Activated T-cell treated with anti-CD3 and anti-CD28 coated beads for 48 hours (primary cell): ENCODE measurements at regions not wholly inside any gene's neighbourhood (a gene's known extent, or its start where the extent isn't known, plus 50 kb on each side); places are given as distances from the start of the nearest gene placed in this dataset.

Source experiments
- DNase-seq: peaks from one replicate; pipeline ENCODE4 v3.0.0-alpha.2; 2020; ENCODE audit warnings: low read depth

DNA sequence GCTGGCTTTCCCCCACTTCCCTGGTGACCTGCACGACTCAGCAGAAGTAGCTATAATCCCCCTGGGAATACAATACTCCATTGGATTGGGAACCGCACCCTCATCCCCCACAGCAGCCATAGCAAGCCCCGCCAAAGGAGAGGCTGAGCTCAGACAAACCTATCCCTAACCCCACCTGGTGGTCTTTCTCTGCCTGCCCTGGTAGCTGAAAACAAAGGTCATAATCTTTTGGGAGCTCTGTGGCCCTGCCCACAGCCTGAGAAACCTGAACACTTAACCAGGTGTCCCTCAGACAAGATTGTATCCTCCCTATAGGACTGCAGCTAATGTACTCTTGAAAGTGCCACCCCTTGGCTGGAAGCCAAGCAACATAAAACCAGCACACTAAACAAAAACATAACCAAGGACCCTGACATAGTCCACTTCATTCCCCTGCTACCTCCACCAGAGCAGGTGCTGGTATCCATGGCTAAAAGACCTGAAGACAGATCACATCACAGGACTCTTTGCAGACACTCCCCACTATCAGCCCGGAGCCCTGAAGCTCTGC lies 71.6 kb upstream of the RUNX1 start:
- DNase-seq = no peak

DNA sequence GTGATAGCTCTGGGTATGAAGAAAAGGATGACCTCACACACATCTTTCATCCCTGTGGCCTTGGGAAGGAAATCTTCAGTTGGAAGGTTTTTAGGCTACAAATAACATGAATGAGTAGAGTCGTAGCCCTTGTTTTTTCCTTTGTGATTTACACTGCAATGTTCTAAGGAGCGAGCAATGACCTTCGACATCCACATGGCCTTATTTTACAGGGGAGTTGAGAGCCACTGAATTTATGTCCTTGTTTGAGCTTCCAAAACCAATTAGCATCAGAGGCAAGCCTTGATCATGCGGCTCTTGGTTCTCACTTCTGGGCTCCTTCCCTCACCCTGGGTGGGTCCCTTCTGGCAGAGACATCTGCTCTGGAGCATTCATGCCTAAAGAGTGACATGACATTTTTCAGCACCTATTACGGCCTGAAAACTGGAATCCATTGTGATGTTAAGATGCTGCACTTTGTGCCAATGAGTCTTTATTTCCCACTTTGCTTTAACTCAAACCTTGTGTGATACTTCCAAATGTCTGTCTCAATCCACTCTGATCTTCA lies 70.5 kb upstream of the RUNX1 start:
- no peak for DNase-seq

- no peak for DNase-seq
Measured at GRCh38 chr21:35116777-35117176, 67.7 kb upstream of the RUNX1 start.

DNA sequence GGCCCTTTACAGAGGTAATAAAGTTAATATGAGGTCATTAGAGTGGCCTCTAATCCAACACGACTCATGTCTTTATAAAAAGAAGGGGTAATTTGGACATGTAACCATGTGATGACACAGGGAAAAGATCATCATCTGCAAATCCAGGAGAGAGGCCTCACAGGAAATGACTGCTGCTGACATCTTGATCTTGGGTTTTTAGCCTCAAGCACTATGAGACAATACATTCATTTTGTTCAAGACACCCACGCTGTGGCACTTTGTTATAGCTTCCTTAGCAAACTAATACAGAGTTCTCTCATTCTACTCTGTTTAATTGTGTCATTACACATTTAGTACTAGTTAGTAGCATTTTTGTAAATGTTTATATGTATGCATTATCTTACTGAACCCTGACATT lies 64.0 kb upstream of the RUNX1 start:
- no peak for DNase-seq

DNA sequence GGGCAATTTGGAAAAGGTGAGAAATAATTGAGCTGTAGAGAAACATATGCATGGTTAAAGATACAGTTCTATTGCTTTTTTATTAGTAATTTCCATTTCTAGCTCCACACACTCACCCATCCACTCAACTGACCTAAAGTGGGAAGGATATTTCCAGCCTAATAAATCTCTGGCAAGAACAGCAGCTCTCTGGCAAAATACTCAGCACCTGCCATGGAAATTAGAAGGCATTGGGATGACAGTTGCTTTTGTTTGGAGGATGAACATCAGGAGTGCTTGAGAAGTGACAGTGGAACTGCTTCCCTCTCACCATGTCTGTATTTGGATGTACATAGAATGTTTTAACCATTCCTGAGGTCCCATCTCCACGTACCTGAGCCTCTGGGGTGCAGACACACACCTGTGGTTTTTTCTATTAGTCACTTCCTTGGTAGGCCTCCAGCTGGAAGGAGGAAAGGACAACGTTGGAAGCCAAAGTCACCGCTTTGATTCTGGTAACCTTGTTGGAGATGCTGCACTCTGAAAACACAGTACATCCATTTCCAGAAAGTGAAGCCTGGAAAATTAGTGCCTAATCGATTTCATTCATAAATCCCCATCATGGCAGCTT lies 62.3 kb upstream of the RUNX1 start:
- DNase-seq = no peak

GRCh38 chr21:35108887-35109286 lies 59.8 kb upstream of the RUNX1 start:
- no peak for DNase-seq

GRCh38 chr21:35107520-35107919 lies 58.4 kb upstream of the RUNX1 start:
- no peak for DNase-seq

DNA sequence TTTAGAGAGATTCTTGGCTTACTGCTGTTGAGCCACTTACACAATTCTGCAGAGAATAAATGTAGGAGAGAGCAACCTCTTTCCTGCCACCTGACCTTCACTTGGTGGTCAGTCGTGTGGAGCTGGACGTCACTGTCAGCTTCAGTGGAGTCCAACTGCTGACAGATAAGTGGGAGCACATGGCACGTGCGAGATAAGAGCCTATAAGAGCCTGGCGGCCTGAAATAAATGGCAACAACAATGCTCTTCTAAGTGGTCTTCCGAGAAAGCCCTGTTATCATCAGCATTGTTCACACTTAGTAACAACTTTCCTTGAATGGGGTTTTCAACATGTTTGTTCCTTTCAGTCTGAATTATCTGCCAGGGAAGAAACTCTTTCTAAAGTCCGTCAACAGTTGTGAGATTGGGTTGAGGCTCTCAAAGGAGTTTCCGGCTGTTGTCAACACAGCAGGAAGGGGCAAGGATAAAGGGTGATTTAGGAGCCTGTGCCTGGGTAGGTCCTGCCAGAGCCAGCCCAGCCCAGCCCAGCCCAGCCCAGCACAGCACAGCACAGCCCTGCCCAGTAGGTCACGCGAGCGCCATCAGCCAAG lies 57.2 kb upstream of the RUNX1 start:
- no peak for DNase-seq

DNA sequence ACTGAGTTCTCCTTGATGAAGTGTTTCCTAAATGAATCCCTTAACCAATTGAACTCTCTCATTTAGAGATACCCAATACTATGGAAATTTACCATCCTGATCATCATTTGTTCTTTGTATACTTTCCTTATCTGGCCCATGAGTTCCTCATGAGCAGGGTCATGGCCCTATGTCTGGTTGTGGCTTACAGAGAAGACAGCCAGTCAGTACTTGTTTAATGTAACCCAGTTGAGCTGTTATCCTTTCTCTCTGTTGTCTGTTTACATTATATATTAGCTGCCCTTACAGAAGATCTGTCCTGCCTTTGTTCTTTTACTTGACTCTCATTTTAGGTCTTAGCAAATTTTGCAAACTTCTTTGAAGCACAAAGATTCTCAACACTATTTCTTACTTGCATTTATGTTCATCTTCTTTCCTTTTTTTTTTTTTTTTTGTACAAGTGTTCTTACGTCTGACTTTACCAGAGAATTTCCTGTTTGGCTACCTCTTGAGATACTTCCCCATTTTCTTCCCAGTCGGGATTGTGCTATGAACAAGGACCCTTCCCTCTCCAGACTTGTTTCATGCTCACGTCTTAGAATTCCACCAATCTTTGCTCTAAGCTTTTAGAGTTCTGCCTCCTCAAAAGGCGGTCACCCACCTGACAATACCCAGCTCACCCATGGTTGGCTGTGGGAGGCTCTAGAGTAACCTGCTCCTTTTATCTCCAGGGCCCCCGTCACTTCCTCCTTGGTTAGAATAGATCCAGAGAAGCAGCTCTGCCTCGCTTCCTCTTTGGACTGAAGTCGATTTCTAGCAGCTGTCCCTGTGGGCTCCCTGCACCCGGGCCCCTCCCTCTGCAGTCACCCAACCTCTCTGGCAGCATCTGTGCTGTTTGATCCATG lies 53.6 kb upstream of the RUNX1 start:
- DNase-seq = no peak

DNA sequence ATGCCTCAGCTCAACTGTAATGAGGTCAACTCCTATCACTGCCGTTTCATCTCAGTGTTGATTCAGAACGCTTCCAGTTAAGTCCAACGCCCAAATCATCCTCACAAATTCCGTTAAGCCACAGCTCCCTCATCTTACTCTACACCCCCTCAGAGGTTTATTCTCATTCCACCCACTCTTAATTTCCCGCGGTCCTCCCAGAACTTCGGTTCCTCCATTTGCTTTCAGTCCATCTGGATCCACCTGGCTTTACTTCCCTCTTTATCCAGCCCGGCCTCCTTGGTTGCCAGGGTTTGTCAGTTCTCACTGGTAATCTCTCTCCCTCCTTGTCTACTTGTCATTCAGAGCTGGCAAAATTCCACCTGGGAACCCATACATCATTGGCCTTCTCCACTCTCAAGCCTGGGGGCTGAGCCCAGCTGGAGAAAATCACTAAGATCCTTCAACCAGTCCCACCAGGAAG lies 51.3 kb upstream of the RUNX1 start:
- no peak for DNase-seq

DNA sequence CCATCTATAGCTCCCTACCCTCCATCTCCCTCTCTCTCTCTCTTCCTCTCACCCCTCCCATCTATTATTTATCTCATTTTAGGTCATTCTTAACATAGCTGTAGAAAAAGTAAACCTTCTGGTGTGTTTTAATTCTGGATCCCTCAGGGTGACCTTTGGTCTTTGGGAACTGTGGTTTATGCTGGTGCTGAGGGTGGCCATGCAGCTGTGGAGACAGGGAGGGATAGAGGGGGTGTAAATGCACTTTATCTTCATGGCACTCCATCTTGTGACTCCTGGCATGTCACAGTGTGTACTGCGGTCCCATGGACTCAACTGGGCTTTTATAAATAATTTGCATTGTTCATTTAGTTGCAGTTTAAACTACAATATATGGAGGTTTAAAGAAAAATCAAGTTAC lies 50.2 kb upstream of the RUNX1 start:
- no peak for DNase-seq
